ENCODE measurements at regions not wholly inside any gene's neighbourhood (a gene's known extent, or its start where the extent isn't known, plus 50 kb on each side); places are given as distances from the start of the nearest gene placed in this dataset.

GRCh38 chr12:111255261-111255660 lies 113.6 kb downstream of the PHETA1 start:
- H3K9me2 ChIP-seq (ENCODE audit: insufficient read depth): no peaks in the 10 kb centered on the region
- no peak overlapping the region for H3K4me2 ChIP-seq (ENCODE audit: low read length)
- no peaks in the 10 kb centered on the region for H3K79me2 ChIP-seq (ENCODE audit: insufficient read depth, low read length)
- H3K9ac ChIP-seq (ENCODE audit: low read length): no peak overlapping the region
- H3K4me1 ChIP-seq (ENCODE audit: control insufficient read depth in 1 of 2, insufficient read depth in 2 of 2, low read length in 2 of 2): no peaks in the 10 kb centered on the region
- no peaks in the 10 kb centered on the region for H3K9me3 ChIP-seq (ENCODE audit: control insufficient read depth in 1 of 2, insufficient read depth in 1 of 2, low read depth in 1 of 2, low read length in 2 of 2)
- intact Hi-C loops (cut with micrococcal nuclease): no loop called here
- DNase-seq (ENCODE audit: low read depth, low spot score) (no peak), ATAC-seq (no peak)
- H3K4me3 ChIP-seq (replicated peaks in 1 of 2; ENCODE audit: low read depth in 1 of 2, low read length in 2 of 2): no peak overlapping the region
- H2AFZ ChIP-seq (ENCODE audit: low read depth, low read length, poor library complexity, severe bottlenecking): no peak overlapping the region
- no peaks in the 10 kb centered on the region for H3K36me3 ChIP-seq (ENCODE audit: control insufficient read depth in 1 of 2, insufficient read depth in 2 of 2, low read length in 2 of 2)
- CTCF ChIA-PET: no interaction called here
- H3K27ac ChIP-seq (ENCODE audit: low read depth, low read length): no peak overlapping the region
- H4K20me1 ChIP-seq (ENCODE audit: insufficient read depth): no peaks in the 10 kb centered on the region
- RAD21 ChIA-PET (ENCODE audit: low non-redundant PET in 1 of 2, low total read pairs in 2 of 2, uncharacterized antibody in 2 of 2, unreplicated experiment in 2 of 2): no interaction called here
- TF ChIP-seq TCF7L2 (IDR thresholded peaks at IDR 0.05; ENCODE audit: borderline replicate concordance, extremely low read depth, insufficient read depth, insufficient read length) (no peak), ATF3 (IDR thresholded peaks at IDR 0.05) (no peak), POLR2AphosphoS5 (IDR thresholded peaks at IDR 0.05; ENCODE audit: low read depth, low read length) (no peak), SRF (IDR thresholded peaks at IDR 0.05; ENCODE audit: low read depth) (no peak), SP1 (IDR thresholded peaks at IDR 0.05; ENCODE audit: low read depth) (no peak), CBX3 (IDR thresholded peaks at IDR 0.05; ENCODE audit: low read depth) (no peak), YY1 (IDR thresholded peaks at IDR 0.05; ENCODE audit: extremely low read depth, insufficient replicate concordance, low read depth, low read length) (no peak), CTCF (IDR thresholded peaks at IDR 0.05 in 2 of 3, conservative IDR thresholded peaks at IDR 0.05 in 1 of 3; ENCODE audit: borderline replicate concordance in 1 of 3, insufficient read depth in 1 of 3, low read depth in 2 of 3, low read length in 2 of 3) (no peak), EZH2phosphoT487 (IDR thresholded peaks at IDR 0.05; ENCODE audit: borderline replicate concordance) (no peak), CEBPB (IDR thresholded peaks at IDR 0.05; ENCODE audit: low read depth) (no peak), RAD21 (IDR thresholded peaks at IDR 0.05; ENCODE audit: low read depth) (no peak), ZBTB33 (IDR thresholded peaks at IDR 0.05; ENCODE audit: extremely low read depth, insufficient replicate concordance, low read length) (no peak), MAX (IDR thresholded peaks at IDR 0.05) (no peak), ZFX (IDR thresholded peaks at IDR 0.05) (no peak), ELF1 (IDR thresholded peaks at IDR 0.05; ENCODE audit: borderline replicate concordance, low read depth) (no peak), FOSL1 (IDR thresholded peaks at IDR 0.05; ENCODE audit: low read depth) (no peak), ZNF274 (IDR thresholded peaks at IDR 0.05; ENCODE audit: low read depth, low read length) (no peak)
- TF ChIP-seq, protein P1, sequence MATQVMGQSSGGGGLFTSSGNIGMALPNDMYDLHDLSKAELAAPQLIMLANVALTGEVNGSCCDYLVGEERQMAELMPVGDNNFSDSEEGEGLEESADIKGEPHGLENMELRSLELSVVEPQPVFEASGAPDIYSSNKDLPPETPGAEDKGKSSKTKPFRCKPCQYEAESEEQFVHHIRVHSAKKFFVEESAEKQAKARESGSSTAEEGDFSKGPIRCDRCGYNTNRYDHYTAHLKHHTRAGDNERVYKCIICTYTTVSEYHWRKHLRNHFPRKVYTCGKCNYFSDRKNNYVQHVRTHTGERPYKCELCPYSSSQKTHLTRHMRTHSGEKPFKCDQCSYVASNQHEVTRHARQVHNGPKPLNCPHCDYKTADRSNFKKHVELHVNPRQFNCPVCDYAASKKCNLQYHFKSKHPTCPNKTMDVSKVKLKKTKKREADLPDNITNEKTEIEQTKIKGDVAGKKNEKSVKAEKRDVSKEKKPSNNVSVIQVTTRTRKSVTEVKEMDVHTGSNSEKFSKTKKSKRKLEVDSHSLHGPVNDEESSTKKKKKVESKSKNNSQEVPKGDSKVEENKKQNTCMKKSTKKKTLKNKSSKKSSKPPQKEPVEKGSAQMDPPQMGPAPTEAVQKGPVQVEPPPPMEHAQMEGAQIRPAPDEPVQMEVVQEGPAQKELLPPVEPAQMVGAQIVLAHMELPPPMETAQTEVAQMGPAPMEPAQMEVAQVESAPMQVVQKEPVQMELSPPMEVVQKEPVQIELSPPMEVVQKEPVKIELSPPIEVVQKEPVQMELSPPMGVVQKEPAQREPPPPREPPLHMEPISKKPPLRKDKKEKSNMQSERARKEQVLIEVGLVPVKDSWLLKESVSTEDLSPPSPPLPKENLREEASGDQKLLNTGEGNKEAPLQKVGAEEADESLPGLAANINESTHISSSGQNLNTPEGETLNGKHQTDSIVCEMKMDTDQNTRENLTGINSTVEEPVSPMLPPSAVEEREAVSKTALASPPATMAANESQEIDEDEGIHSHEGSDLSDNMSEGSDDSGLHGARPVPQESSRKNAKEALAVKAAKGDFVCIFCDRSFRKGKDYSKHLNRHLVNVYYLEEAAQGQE (IDR thresholded peaks at IDR 0.05; ENCODE audit: low read depth): no peak
- POLR2A ChIA-PET: no interaction called here
- H3K27me3 ChIP-seq (ENCODE audit: insufficient read depth, low read length): peaks cover 6% of the 10 kb centered on the region; the same call in 1 of the 2 replicates
- BruUV-seq (replicated peaks): no TSS peak
